Loucy (cell line): ENCODE measurements at regions not wholly inside any gene's neighbourhood (a gene's known extent, or its start where the extent isn't known, plus 50 kb on each side); places are given as distances from the start of the nearest gene placed in this dataset.

Source experiments
- H2AFZ ChIP-seq: fragments of 200-600 bp; sonication (generic); 2 replicates; pipeline ENCODE4 v1.6.0; 2016; ENCODE audit warnings: antibody characterized with exemption, mild to moderate bottlenecking, low read length, moderate library complexity
- H3F3A ChIP-seq: fragments of 200-600 bp; 2 replicates; pipeline ENCODE4 v1.6.0; 2016; ENCODE audit warnings: antibody characterized with exemption, low read depth, mild to moderate bottlenecking
- H3K27me3 ChIP-seq: fragments of 200-600 bp; sonication (generic); 2 replicates; pipeline ENCODE4 v1.6.1; 2014; ENCODE audit warnings: low read length, mild to moderate bottlenecking; ENCODE audit not compliant: insufficient read depth, poor library complexity, severe bottlenecking
- H3K36me3 ChIP-seq: fragments of 200-600 bp; sonication (generic); 2 replicates; pipeline ENCODE4 v1.6.1; 2016; ENCODE audit warnings: low read length; ENCODE audit not compliant: insufficient read depth
- H3K4me1 ChIP-seq: fragments of 200-600 bp; sonication (generic); 2 replicates; pipeline ENCODE4 v1.5.1; 2014; ENCODE audit warnings: low read length, mild to moderate bottlenecking; ENCODE audit not compliant: insufficient read depth, poor library complexity, severe bottlenecking
- H3K4me2 ChIP-seq: fragments of 200-600 bp; sonication (generic); 2 replicates; pipeline ENCODE4 v1.6.0; 2014; ENCODE audit warnings: antibody characterized with exemption, low read length, low read depth, mild to moderate bottlenecking; ENCODE audit not compliant: poor library complexity, severe bottlenecking
- H3K4me3 ChIP-seq: fragments of 200-600 bp; sonication (generic); 2 replicates; pipeline ENCODE4 v1.5.1; 2014; ENCODE audit warnings: low read length, mild to moderate bottlenecking, mixed read lengths; ENCODE audit not compliant: poor library complexity, severe bottlenecking
- H3K79me2 ChIP-seq: fragments of 200-600 bp; sonication (generic); 2 replicates; pipeline ENCODE4 v1.6.1; 2014; ENCODE audit warnings: low read length; ENCODE audit not compliant: insufficient read depth
- H3K9ac ChIP-seq: fragments of 200-600 bp; sonication (generic); 2 replicates; pipeline ENCODE4 v1.6.0; 2014; ENCODE audit warnings: mild to moderate bottlenecking, low read depth, low read length, moderate library complexity; ENCODE audit not compliant: poor library complexity, severe bottlenecking
- H3K9me2 ChIP-seq: fragments of 200-600 bp; sonication (generic); replicated peaks from 2 replicates; pipeline ENCODE4 v1.6.1; 2016; ENCODE audit warnings: low read depth, low read length, mixed read lengths
- H3K9me3 ChIP-seq: fragments of 200-600 bp; sonication (generic); 2 replicates; pipeline ENCODE4 v1.6.1; 2014; ENCODE audit warnings: mild to moderate bottlenecking, antibody characterized with exemption, low read length, low read depth; ENCODE audit not compliant: insufficient read depth
- H4K20me1 ChIP-seq: fragments of 200-600 bp; sonication (generic); 2 replicates; pipeline ENCODE4 v1.6.0; 2014; ENCODE audit warnings: antibody characterized with exemption, low read length, mild to moderate bottlenecking; ENCODE audit not compliant: insufficient read depth, poor library complexity, severe bottlenecking
- EZH2phosphoT487 ChIP-seq: fragments of 200-600 bp; IDR thresholded peaks from 2 replicates; pipeline ENCODE4 v1.6.1; 2018; ENCODE audit warnings: antibody characterized with exemption, mild to moderate bottlenecking, moderate library complexity, borderline replicate concordance
- TF ChIP-seq, protein P1 (sequence below): fragments of 200-600 bp; sonication (generic); conservative IDR thresholded peaks from 2 replicates; pipeline ENCODE4 v1.5.1; 2014; ENCODE audit warnings: mild to moderate bottlenecking, antibody characterized with exemption, low read length

DNA sequence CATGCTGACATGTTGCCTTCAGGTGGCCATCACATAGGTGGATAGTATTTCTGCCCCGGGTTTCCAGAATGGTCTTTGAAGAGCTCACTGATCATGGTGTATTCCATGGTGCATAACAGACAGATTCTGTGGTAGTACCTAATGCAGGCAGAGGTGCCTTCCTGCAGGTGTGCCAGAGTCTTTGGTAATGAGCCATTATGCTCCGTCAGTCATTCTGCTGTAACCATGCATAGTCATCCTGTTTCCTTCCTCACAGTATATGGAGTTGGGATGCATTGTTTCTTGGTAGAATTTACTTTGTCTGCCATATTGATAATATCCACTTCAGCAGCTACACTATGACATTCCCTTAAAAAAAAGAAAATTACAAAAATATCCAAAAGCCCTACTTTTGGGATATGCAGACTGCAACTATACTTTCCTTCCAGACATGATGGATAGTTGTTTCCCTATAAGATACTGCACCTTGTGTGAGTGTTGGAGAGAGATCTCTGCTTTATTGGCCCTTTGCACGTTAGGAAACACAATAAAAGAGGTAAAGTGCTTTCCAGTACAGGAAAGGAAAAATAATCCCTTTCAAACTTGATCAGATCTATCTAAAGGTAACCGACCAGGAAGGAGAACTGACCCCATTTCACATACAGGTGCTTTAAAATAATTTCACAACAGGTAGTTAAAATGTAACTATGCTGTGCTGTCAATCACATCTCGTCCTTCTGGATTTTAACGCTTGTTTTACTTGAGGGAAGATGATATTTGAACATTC, 537.5 kb upstream of the WWC1 start:
- Histone ChIP-seq H3K9ac (no peak overlapping the region), H3K4me3 (no peak overlapping the region), H3K36me3 (no peaks in the 10 kb centered on the region), H3F3A (no peaks in the 10 kb centered on the region), H3K4me1 (no peaks in the 10 kb centered on the region), H3K4me2 (no peak overlapping the region), H3K79me2 (no peaks in the 10 kb centered on the region), H4K20me1 (no peaks in the 10 kb centered on the region), H3K27me3 (no peaks in the 10 kb centered on the region), H3K9me3 (no peaks in the 10 kb centered on the region), H2AFZ (no peak overlapping the region), H3K9me2 (no peaks in the 10 kb centered on the region)
- no peak for TF ChIP-seq EZH2phosphoT487
- TF ChIP-seq, protein P1, sequence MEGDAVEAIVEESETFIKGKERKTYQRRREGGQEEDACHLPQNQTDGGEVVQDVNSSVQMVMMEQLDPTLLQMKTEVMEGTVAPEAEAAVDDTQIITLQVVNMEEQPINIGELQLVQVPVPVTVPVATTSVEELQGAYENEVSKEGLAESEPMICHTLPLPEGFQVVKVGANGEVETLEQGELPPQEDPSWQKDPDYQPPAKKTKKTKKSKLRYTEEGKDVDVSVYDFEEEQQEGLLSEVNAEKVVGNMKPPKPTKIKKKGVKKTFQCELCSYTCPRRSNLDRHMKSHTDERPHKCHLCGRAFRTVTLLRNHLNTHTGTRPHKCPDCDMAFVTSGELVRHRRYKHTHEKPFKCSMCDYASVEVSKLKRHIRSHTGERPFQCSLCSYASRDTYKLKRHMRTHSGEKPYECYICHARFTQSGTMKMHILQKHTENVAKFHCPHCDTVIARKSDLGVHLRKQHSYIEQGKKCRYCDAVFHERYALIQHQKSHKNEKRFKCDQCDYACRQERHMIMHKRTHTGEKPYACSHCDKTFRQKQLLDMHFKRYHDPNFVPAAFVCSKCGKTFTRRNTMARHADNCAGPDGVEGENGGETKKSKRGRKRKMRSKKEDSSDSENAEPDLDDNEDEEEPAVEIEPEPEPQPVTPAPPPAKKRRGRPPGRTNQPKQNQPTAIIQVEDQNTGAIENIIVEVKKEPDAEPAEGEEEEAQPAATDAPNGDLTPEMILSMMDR = no peak

DNA sequence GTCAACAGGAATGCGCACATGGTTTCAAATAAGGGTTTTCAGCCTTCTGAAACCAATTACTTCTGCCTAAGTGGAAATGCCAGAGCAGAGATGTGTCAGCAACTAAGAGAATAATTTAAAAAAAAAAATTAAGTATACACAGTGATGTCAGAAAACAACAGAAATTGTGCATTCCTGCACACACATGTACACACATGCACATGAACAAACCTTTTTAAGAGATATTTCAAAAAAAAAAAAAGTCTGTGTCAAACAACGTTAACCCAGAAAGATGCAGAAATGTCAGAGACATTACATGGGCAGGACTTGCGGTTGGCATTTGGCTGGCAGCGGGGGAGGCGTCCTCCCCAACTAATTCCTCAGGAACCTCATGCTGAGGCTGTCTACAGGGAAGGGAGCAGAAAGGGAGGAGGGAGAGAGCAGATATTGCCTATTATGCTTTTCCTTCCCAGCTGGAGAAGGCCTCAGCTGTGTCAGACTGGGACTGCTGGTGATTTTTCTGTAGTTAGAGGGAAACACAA, 536.9 kb upstream of the WWC1 start:
- no peak overlapping the region for H3K4me3 ChIP-seq
- no peaks in the 10 kb centered on the region for H3K4me1 ChIP-seq
- no peak overlapping the region for H3K4me2 ChIP-seq
- H3K9me2 ChIP-seq = no peaks in the 10 kb centered on the region
- TF ChIP-seq, protein P1 = no peak
- TF ChIP-seq EZH2phosphoT487 = no peak
- no peaks in the 10 kb centered on the region for H3K79me2 ChIP-seq
- H3F3A ChIP-seq = no peaks in the 10 kb centered on the region
- H4K20me1 ChIP-seq = no peaks in the 10 kb centered on the region
- no peaks in the 10 kb centered on the region for H3K9me3 ChIP-seq
- no peak overlapping the region for H3K9ac ChIP-seq
- H3K27me3 ChIP-seq = no peaks in the 10 kb centered on the region
- no peak overlapping the region for H2AFZ ChIP-seq
- no peaks in the 10 kb centered on the region for H3K36me3 ChIP-seq

DNA sequence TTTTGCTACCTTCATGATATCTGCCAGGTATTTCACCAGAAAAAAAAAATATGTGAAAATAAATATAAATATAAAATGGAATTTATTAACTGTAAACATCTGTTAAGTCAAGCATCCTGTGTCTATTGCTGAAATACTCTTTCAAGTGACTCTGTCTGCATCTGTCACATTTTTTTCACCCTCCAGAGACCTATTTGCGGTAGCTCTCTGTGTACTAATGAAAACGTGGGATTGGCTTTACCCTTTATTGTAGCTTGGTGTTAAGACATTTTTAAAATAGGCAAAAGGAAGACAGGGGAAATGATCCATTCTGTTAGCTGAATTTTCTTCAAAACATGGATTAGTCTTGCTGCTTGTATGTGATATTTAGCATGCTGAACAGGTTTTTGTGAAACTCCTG, 536.0 kb upstream of the WWC1 start:
- no peaks in the 10 kb centered on the region for H3K79me2 ChIP-seq
- TF ChIP-seq EZH2phosphoT487 = no peak
- TF ChIP-seq, protein P1 = no peak
- no peaks in the 10 kb centered on the region for H3K9me3 ChIP-seq
- H2AFZ ChIP-seq = no peak overlapping the region
- no peak overlapping the region for H3K4me3 ChIP-seq
- H3K4me1 ChIP-seq = no peaks in the 10 kb centered on the region
- H3K4me2 ChIP-seq = no peak overlapping the region
- no peaks in the 10 kb centered on the region for H3K36me3 ChIP-seq
- no peak overlapping the region for H3K9ac ChIP-seq
- no peaks in the 10 kb centered on the region for H3K9me2 ChIP-seq
- H3F3A ChIP-seq = no peaks in the 10 kb centered on the region
- H4K20me1 ChIP-seq = no peaks in the 10 kb centered on the region
- H3K27me3 ChIP-seq = no peaks in the 10 kb centered on the region
